ENCODE measurements at regions not wholly inside any gene's neighbourhood (a gene's known extent, or its start where the extent isn't known, plus 50 kb on each side); places are given as distances from the start of the nearest gene placed in this dataset.

DNA sequence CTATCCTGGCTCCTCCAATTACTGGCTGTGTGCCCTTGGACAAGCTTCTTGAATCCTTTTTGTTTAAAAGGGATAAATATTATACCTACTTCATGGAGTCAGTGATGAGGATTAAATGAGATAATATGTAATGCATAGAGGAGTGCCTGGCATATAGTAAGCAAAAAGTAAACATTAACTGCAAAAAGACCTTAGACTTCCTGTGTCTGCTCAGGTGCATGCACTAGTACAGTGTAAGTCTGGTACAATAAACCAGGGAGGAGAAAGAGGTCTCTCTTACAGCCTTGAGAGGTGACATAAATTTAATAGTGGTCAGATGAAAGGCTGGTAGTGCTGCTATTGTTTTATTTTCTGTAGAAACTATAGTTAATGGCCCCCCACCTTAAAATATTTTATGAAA, 305.2 kb upstream of the MIS18BP1 start:
- TF ChIP-seq POLR2A (IDR thresholded peaks at IDR 0.05) (no peak), POLR2AphosphoS5 (IDR thresholded peaks at IDR 0.05) (no peak), EP300 (IDR thresholded peaks at IDR 0.05) (no peak)
- TF ChIP-seq, protein P1, sequence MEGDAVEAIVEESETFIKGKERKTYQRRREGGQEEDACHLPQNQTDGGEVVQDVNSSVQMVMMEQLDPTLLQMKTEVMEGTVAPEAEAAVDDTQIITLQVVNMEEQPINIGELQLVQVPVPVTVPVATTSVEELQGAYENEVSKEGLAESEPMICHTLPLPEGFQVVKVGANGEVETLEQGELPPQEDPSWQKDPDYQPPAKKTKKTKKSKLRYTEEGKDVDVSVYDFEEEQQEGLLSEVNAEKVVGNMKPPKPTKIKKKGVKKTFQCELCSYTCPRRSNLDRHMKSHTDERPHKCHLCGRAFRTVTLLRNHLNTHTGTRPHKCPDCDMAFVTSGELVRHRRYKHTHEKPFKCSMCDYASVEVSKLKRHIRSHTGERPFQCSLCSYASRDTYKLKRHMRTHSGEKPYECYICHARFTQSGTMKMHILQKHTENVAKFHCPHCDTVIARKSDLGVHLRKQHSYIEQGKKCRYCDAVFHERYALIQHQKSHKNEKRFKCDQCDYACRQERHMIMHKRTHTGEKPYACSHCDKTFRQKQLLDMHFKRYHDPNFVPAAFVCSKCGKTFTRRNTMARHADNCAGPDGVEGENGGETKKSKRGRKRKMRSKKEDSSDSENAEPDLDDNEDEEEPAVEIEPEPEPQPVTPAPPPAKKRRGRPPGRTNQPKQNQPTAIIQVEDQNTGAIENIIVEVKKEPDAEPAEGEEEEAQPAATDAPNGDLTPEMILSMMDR (IDR thresholded peaks at IDR 0.05), result no peak
